Endothelial cell of umbilical vein (primary cell): ENCODE measurements at regions not wholly inside any gene's neighbourhood (a gene's known extent, or its start where the extent isn't known, plus 50 kb on each side); places are given as distances from the start of the nearest gene placed in this dataset.

Experiments used
- BruUV-seq: library from RNA; stranded (reverse); fragments of 400-500 nt; replicated peaks from 2 replicates; lab custom pipeline; 2021; lab: Mats Ljungman, UMichigan
- CTCF ChIA-PET: fragments of 300-600, 350-600 bp; sonication (Branson Sonifier 250); formaldehyde crosslinking; loops from one replicate; lab custom pipeline; 2021; ENCODE audit warnings: antibody characterized with exemption, inconsistent platforms; lab: Charles Lee
- POLR2A ChIA-PET: fragments of 300-600, 350-600 bp; sonication (Branson Sonifier 250); formaldehyde crosslinking; loops from one replicate; lab custom pipeline; 2021; ENCODE audit warnings: antibody characterized with exemption, inconsistent platforms; lab: Charles Lee
- DNase-seq: peaks from one replicate; pipeline ENCODE4 v3.0.0-alpha.2; 2011; ENCODE audit warnings: low read depth, low spot score
- FAIRE-seq: peaks from 2 replicates; lab custom pipeline; 2011; peaks lifted over from hg19 to GRCh38; lab: Jason Lieb, UNC
- H2AFZ ChIP-seq: 2 replicates; pipeline ENCODE4 v1.6.0; 2012; ENCODE audit warnings: low read depth, low read length, control low read depth, inconsistent platforms
- H3K27ac ChIP-seq: 2 replicates; pipeline ENCODE4 v1.5.1; 2011; ENCODE audit warnings: low read depth, mild to moderate bottlenecking, control low read depth, low read length, moderate library complexity; ENCODE audit not compliant: insufficient read depth
- H3K27me3 ChIP-seq, 2 experiments: 2 replicates each; pipeline versions ENCODE4 v1.6.0 to v1.6.1; 2011; ENCODE audit warnings: low read length in 2 of 2, mixed read lengths in 1 of 2; ENCODE audit not compliant: control insufficient read depth in 2 of 2, insufficient read depth in 2 of 2
- H3K36me3 ChIP-seq, 2 experiments: 2 replicates in 1 of 2; 3 replicates in 1 of 2; pipeline ENCODE4 v1.5.1; 2011; ENCODE audit warnings: low read length in 2 of 2, mild to moderate bottlenecking in 1 of 2, moderate library complexity in 1 of 2; ENCODE audit not compliant: control insufficient read depth in 2 of 2, insufficient read depth in 2 of 2; ENCODE audit errors: extremely low read depth in 1 of 2
- H3K4me1 ChIP-seq: 3 replicates; pipeline ENCODE4 v1.5.1; 2011; ENCODE audit warnings: mild to moderate bottlenecking, low read length; ENCODE audit not compliant: control insufficient read depth, insufficient read depth; ENCODE audit errors: extremely low read depth
- H3K4me2 ChIP-seq: 2 replicates; pipeline ENCODE4 v1.6.1; 2011; ENCODE audit warnings: low read length, control low read depth, mixed read lengths; ENCODE audit not compliant: insufficient read depth
- H3K4me3 ChIP-seq, 3 experiments: fragments of 200-600 bp in 1 of 3; sonication (generic), shearing (Covaris generic) in 1 of 3; replicated peaks in 1 of 3; 2 replicates each; pipeline ENCODE4 v1.5.1; 2011 to 2016; ENCODE audit warnings: control low read depth in 3 of 3, low read length in 3 of 3, mild to moderate bottlenecking in 2 of 3, inconsistent platforms in 1 of 3, low read depth in 1 of 3, moderate library complexity in 1 of 3; ENCODE audit not compliant: insufficient read depth in 1 of 3
- H3K79me2 ChIP-seq: 2 replicates; pipeline ENCODE4 v1.6.0; 2012; ENCODE audit warnings: low read length, inconsistent platforms; ENCODE audit not compliant: control insufficient read depth, insufficient read depth
- H3K9ac ChIP-seq: replicated peaks from 2 replicates; pipeline ENCODE3; 2011; ENCODE audit warnings: low read length, control low read depth; ENCODE audit not compliant: insufficient read depth; ENCODE audit errors: extremely low read depth
- H3K9me1 ChIP-seq: replicated peaks from 3 replicates; pipeline ENCODE4 v1.6.0; 2011; ENCODE audit warnings: mild to moderate bottlenecking, low read length; ENCODE audit not compliant: control insufficient read depth, insufficient read depth; ENCODE audit errors: extremely low read depth
- H3K9me3 ChIP-seq: replicated peaks from 2 replicates; pipeline ENCODE4 v1.5.1; 2012; ENCODE audit warnings: low read length, inconsistent platforms; ENCODE audit not compliant: control insufficient read depth, insufficient read depth
- H4K20me1 ChIP-seq: replicated peaks from 2 replicates; pipeline ENCODE3; 2011; ENCODE audit warnings: mild to moderate bottlenecking, low read length; ENCODE audit not compliant: control insufficient read depth, insufficient read depth; ENCODE audit errors: extremely low read depth
- CTCF ChIP-seq, 2 donors: IDR thresholded peaks; 1 replicate in 1 of 2; 2 replicates in 1 of 2; pipeline ENCODE4 v1.5.1; 2011; ENCODE audit warnings: low read length in 2 of 2, mild to moderate bottlenecking in 2 of 2, moderate library complexity in 2 of 2, control low read depth in 1 of 2, inconsistent platforms in 1 of 2, low read depth in 1 of 2; ENCODE audit not compliant: insufficient read depth in 1 of 2; ENCODE audit errors: extremely low read depth in 1 of 2
- EZH2 ChIP-seq: IDR thresholded peaks from 2 replicates; pipeline ENCODE4 v1.6.1; 2012; ENCODE audit warnings: borderline replicate concordance, low read depth, mild to moderate bottlenecking, moderate library complexity, low read length, inconsistent platforms; ENCODE audit not compliant: severe bottlenecking
- FOS ChIP-seq: IDR thresholded peaks from 2 replicates; pipeline ENCODE4 v1.6.1; 2011; ENCODE audit warnings: mild to moderate bottlenecking, low read length, moderate library complexity, borderline replicate concordance; ENCODE audit not compliant: insufficient read depth
- GATA2 ChIP-seq: IDR thresholded peaks from 2 replicates; pipeline ENCODE4 v1.7.0; 2011; ENCODE audit warnings: low read depth, mild to moderate bottlenecking, moderate library complexity, mixed read lengths, low read length; ENCODE audit not compliant: insufficient read length, insufficient read depth
- JUN ChIP-seq: IDR thresholded peaks from 2 replicates; pipeline ENCODE4 v1.6.1; 2011; ENCODE audit warnings: borderline replicate concordance, low read depth; ENCODE audit not compliant: insufficient read length, insufficient read depth
- MYC ChIP-seq: IDR thresholded peaks from one replicate; pipeline ENCODE4 v1.6.1; 2011; ENCODE audit warnings: mild to moderate bottlenecking, low read depth, low read length
- POLR2A ChIP-seq: IDR thresholded peaks from 2 replicates; pipeline ENCODE4 v1.6.1; 2012; ENCODE audit warnings: low read depth, mild to moderate bottlenecking, control low read depth, low read length
- dilution Hi-C: fragments of 300-500 bp; cut with MboI; formaldehyde crosslinking; loops from one replicate; pipeline ENCODE4 v1.15.0; 2019; ENCODE audit warnings: low sequenced_read_pairs; ENCODE audit not compliant: extremely low pct_ligation_motif_present
- intact Hi-C: fragments of 100-400 bp; cut with micrococcal nuclease; formaldehyde crosslinking; loops from one replicate; pipeline ENCODE4 v1.10.0; 2022
- TF ChIP-seq, protein P1 (sequence below): IDR thresholded peaks from 2 replicates; pipeline ENCODE4 v1.6.1; 2011; ENCODE audit not compliant: insufficient read depth, insufficient read length

DNA sequence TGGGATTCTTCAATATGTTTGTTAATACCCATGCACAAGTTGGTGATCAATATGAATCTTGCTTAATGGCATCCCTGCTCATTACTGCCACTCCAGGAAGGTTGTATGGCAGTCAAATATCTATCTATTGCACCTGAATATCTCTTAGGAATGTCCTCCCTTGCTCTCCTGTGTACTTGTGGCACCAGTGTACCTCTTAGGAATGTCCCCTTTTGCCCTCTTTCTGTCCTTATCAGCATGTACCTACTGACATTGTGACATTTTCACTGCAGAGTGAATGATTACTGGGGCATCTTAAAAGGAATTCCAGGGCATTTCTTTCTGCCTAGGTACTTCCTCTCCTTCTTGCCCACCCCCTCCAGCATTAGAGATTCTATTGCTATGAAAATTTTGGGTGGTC lies 163.8 kb upstream of the CENPE start:
- no peak for DNase-seq
- H3K9me3 ChIP-seq, result no peaks in the 10 kb centered on the region
- no peak overlapping the region for H3K4me3 ChIP-seq
- no peaks in the 10 kb centered on the region for H3K27me3 ChIP-seq
- no peaks in the 10 kb centered on the region for H3K4me1 ChIP-seq
- no TSS peak for BruUV-seq
- POLR2A ChIA-PET, result no interaction called here
- no peak for FAIRE-seq
- no peak overlapping the region for H3K9ac ChIP-seq
- dilution Hi-C loops, result no loop called here
- no peaks in the 10 kb centered on the region for H3K36me3 ChIP-seq
- CTCF ChIA-PET, result no interaction called here
- H3K4me2 ChIP-seq, result no peak overlapping the region
- no peaks in the 10 kb centered on the region for H3K9me1 ChIP-seq
- TF ChIP-seq FOS, result no peak
- no peak for TF ChIP-seq CTCF (IDR thresholded peaks at IDR 0.05; ENCODE audit: extremely low read depth in 1 of 2, insufficient read depth in 1 of 2, low read depth in 1 of 2, low read length in 2 of 2)
- no peak for TF ChIP-seq GATA2
- TF ChIP-seq POLR2A, result no peak
- TF ChIP-seq MYC, result no peak
- TF ChIP-seq EZH2, result no peak
- TF ChIP-seq, protein P1, sequence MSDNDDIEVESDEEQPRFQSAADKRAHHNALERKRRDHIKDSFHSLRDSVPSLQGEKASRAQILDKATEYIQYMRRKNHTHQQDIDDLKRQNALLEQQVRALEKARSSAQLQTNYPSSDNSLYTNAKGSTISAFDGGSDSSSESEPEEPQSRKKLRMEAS, result no peak
- TF ChIP-seq JUN, result no peak
- H3K27ac ChIP-seq, result no peak overlapping the region
- no peaks in the 10 kb centered on the region for H3K79me2 ChIP-seq
- no peaks in the 10 kb centered on the region for H4K20me1 ChIP-seq
- intact Hi-C loops, result no loop called here
- H2AFZ ChIP-seq, result no peak overlapping the region
